ENCODE measurements at regions not wholly inside any gene's neighbourhood (a gene's known extent, or its start where the extent isn't known, plus 50 kb on each side); places are given as distances from the start of the nearest gene placed in this dataset.

DNA sequence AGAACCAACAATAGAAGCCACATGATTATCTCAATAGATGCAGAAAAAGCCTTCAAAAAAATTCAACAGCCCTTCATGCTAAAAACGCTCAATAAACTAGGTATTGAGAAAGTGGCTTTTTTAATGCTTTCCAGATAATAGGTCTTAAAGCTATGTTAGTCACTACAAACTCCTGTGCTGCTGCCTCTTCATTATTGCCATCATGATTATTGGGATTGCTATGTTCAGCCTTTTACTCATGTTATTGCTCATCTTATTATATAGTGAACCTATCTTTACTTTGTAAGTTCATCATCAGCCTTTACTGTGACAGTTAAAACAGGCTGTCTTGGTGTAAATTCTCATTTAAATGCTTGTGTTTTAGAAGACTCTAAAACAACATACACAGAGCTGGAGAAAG lies 1557.2 kb upstream of the ZEB2 start:
- TF ChIP-seq, protein P1, sequence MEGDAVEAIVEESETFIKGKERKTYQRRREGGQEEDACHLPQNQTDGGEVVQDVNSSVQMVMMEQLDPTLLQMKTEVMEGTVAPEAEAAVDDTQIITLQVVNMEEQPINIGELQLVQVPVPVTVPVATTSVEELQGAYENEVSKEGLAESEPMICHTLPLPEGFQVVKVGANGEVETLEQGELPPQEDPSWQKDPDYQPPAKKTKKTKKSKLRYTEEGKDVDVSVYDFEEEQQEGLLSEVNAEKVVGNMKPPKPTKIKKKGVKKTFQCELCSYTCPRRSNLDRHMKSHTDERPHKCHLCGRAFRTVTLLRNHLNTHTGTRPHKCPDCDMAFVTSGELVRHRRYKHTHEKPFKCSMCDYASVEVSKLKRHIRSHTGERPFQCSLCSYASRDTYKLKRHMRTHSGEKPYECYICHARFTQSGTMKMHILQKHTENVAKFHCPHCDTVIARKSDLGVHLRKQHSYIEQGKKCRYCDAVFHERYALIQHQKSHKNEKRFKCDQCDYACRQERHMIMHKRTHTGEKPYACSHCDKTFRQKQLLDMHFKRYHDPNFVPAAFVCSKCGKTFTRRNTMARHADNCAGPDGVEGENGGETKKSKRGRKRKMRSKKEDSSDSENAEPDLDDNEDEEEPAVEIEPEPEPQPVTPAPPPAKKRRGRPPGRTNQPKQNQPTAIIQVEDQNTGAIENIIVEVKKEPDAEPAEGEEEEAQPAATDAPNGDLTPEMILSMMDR (conservative IDR thresholded peaks at IDR 0.05; ENCODE audit: low read depth, low read length): no peak
- TF ChIP-seq EZH2 (IDR thresholded peaks at IDR 0.05; ENCODE audit: borderline replicate concordance, low read depth, low read length, poor library complexity, severe bottlenecking): no peak
